Pancreas (tissue), 10 donors: ENCODE measurements at regions not wholly inside any gene's neighbourhood (a gene's known extent, or its start where the extent isn't known, plus 50 kb on each side); places are given as distances from the start of the nearest gene placed in this dataset.
A peak's percentile ranks its signal among the peaks of the same experiment; 100 is the strongest.

Experiments used
- ATAC-seq, 4 donors: fragments of 200-7000 bp; cut with Tn5 transposase; one replicate each; pipeline versions ENCODE4 v1.8.0 to v1.9.1; 2020; ENCODE audit warnings: mild to moderate bottlenecking in 4 of 4, moderate library complexity in 4 of 4
- DNase-seq, 6 donors: peaks; one replicate each; pipeline ENCODE4 v3.0.0-alpha.2; 2020
- FAIRE-seq: peaks from 2 replicates; lab custom pipeline; 2012; peaks lifted over from hg19 to GRCh38; lab: Jason Lieb, UNC
- H3K27ac ChIP-seq, 4 donors: fragments of 200-600 bp; sonication (generic); 1 replicate in 3 of 4; 2 replicates in 1 of 4; pipeline versions ENCODE4 v1.5.0 to v1.8.0; 2020
- H3K27me3 ChIP-seq, 4 donors: fragments of 200-600 bp; one replicate each; pipeline ENCODE4 v1.8.0; 2021
- H3K36me3 ChIP-seq, 3 donors: fragments of 200-600 bp; sonication (generic) in 1 of 3; one replicate each; pipeline versions ENCODE4 v1.5.0 to v1.8.0; 2020 to 2021
- H3K4me1 ChIP-seq, 3 donors: fragments of 200-600 bp; one replicate each; pipeline ENCODE4 v1.8.0; 2021
- H3K4me3 ChIP-seq, 4 donors: fragments of 200-600 bp; sonication (generic) in 2 of 4; one replicate each; pipeline versions ENCODE4 v1.5.0 to v1.8.0; 2020 to 2021
- H3K9me3 ChIP-seq, 4 donors: fragments of 200-600 bp; one replicate each; pipeline ENCODE4 v1.8.0; 2021
- WGBS, 2 donors: extraction: QIAGEN DNeasy Blood & Tissue Kit; methylation state at CpG; one replicate each; pipeline ENCODE4 v1.1.7; 2013; 5-methylcytosine and 5-hydroxymethylcytosine counted together
- intact Hi-C, 3 donors: fragments of 100-400 bp; cut with DNase I; formaldehyde crosslinking; loops; one replicate each; pipeline versions ENCODE4 v1.11.1 to v1.14.2; 2022
- TF ChIP-seq, protein P1 (sequence below), 4 donors: fragments of 200-600 bp; sonication (generic) in 3 of 4; IDR thresholded peaks; one replicate each; pipeline versions ENCODE4 v1.5.0 to v1.8.0; 2021; ENCODE audit warnings: antibody characterized with exemption in 4 of 4
- donor health status: healthy with polysubstance abuse.
- donor health status: DM: no; HTN: no; CAD: no; lungs with moderate emphysema.
- donor health status: DM: no; HTN: no; CAD: no.
- donor health status: control.
- donor health status: control.
- donor health status: Bipolar disorder and iron deficiency.
- donor health status: DM: yes; HTN: yes; CAD: no.
- donor health status: DM: no; HTN: no; CAD: no.
- donor health status: DM: no; HTN: no; CAD: no.
- donor health status: DM: yes; HTN: yes; CAD: no.

DNA sequence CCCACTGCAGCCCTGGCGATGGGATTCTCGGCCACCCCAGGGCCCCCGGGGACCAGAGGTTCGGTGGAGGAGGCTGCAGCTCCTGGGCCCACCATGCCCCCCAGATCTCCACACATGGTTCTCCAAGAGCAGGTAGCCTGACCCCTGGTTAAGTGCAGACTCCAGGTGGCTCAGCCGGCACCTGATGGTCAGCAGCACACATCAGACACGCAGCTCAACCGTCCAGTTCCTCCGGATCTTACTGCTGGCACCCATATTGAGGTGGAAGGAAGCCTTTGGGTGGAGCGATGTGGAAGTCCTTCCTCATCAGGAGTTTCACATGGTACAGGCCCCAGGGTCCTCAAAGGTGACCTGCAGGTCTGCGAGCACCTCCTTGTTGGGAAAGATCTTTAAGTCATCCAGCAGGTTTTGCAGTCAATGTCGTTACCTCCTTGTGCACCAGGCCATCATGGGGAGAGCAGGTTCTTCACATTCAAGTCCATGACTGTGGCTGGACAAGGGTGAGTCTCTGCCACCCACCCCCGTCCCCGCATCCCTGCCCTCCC, 74.2 kb upstream of the EEPD1 start:
- DNase-seq (no peak), FAIRE-seq (no peak), ATAC-seq (no peak)
- H3K27me3 ChIP-seq, result no peaks in the 10 kb centered on the region
- no peaks in the 10 kb centered on the region for H3K4me1 ChIP-seq
- intact Hi-C loops, result no loop called here
- TF ChIP-seq, protein P1, sequence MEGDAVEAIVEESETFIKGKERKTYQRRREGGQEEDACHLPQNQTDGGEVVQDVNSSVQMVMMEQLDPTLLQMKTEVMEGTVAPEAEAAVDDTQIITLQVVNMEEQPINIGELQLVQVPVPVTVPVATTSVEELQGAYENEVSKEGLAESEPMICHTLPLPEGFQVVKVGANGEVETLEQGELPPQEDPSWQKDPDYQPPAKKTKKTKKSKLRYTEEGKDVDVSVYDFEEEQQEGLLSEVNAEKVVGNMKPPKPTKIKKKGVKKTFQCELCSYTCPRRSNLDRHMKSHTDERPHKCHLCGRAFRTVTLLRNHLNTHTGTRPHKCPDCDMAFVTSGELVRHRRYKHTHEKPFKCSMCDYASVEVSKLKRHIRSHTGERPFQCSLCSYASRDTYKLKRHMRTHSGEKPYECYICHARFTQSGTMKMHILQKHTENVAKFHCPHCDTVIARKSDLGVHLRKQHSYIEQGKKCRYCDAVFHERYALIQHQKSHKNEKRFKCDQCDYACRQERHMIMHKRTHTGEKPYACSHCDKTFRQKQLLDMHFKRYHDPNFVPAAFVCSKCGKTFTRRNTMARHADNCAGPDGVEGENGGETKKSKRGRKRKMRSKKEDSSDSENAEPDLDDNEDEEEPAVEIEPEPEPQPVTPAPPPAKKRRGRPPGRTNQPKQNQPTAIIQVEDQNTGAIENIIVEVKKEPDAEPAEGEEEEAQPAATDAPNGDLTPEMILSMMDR (IDR thresholded peaks at IDR 0.05), result no peak
- H3K36me3 ChIP-seq, result no peaks in the 10 kb centered on the region
- no peak overlapping the region for H3K4me3 ChIP-seq
- no peak overlapping the region for H3K27ac ChIP-seq
- no peaks in the 10 kb centered on the region for H3K9me3 ChIP-seq
- 90 to 95% methylated on average over 13 of the region's 13 CpGs for WGBS, 2 donors

DNA sequence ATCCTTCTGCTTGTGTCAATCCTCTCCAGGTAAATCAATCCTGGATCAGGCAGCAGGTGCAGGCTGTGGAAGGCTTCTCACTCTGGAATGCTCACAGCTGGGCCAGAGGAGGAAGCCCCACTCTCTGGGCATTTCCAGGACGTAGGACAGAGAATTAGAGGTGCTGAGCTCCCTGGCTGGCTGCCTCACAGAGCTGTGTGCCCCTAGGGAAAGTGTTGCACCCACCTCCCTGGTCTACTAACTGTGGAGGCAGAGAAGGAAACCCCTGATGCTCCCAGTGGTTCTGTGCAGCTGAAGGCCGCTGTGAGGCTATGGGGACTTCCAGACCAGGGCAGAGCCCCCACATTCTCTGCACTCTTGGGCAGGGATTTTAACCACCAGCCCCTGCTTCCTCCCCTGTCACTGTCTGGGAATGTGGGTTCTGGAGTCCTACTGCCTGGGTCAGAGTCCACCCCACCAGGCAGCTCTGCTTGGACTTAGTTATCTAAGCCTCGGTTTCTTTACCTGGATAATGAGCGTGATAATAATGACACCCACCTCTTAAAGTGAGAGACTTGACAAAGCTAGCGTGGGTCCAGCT, 73.5 kb upstream of the EEPD1 start:
- peak in 1 of 4 donors; percentile 45 for ATAC-seq
- no peaks in the 10 kb centered on the region for H3K36me3 ChIP-seq
- H3K4me3 ChIP-seq, result no peak overlapping the region
- H3K27me3 ChIP-seq, result no peaks in the 10 kb centered on the region
- WGBS, 2 donors, result 63 to 64% methylated on average over 5 of the region's 5 CpGs
- TF ChIP-seq, protein P1 (IDR thresholded peaks at IDR 0.05), result no peak
- H3K9me3 ChIP-seq, result no peaks in the 10 kb centered on the region
- FAIRE-seq, result no peak
- no peak overlapping the region for H3K27ac ChIP-seq
- intact Hi-C loops, result loop anchor here in 1 of 3 donors (5.0 kb wide), 1 partner anchor 213 kb away; no protein-coding TSS in a partner anchor
- no peak for DNase-seq
- H3K4me1 ChIP-seq, result no peaks in the 10 kb centered on the region

DNA sequence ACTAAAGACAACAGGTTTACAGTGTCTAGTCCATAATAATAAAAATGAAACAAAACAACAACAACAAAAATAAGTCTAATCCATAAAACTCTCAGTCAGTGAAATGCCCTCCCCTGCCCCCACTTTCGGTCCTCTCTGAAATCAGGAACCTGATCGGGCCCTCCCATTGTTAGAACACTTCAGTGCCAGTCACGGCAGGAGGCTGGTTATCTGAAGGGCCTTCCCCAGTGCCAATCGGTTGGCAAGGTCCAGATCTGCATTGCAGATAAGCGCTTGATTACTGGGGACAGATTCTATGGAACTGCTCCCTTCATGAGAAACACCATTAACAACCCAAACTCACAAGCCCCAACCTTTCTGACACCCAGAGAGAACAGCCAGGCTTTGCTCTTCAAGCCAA, 72.2 kb upstream of the EEPD1 start:
- DNase-seq (no peak), FAIRE-seq (no peak), ATAC-seq (no peak)
- H3K4me3 ChIP-seq, result no peak overlapping the region
- WGBS, 2 donors, result 75 to 81% methylated on average over 5 of the region's 5 CpGs
- no peaks in the 10 kb centered on the region for H3K36me3 ChIP-seq
- no peaks in the 10 kb centered on the region for H3K27me3 ChIP-seq
- intact Hi-C loops, result loop anchor here in 1 of 3 donors (5.0 kb wide), 1 partner anchor 211 kb away; no protein-coding TSS in a partner anchor
- TF ChIP-seq, protein P1 (IDR thresholded peaks at IDR 0.05), result no peak
- no peaks in the 10 kb centered on the region for H3K9me3 ChIP-seq
- no peak overlapping the region for H3K27ac ChIP-seq
- H3K4me1 ChIP-seq, result no peaks in the 10 kb centered on the region

DNA sequence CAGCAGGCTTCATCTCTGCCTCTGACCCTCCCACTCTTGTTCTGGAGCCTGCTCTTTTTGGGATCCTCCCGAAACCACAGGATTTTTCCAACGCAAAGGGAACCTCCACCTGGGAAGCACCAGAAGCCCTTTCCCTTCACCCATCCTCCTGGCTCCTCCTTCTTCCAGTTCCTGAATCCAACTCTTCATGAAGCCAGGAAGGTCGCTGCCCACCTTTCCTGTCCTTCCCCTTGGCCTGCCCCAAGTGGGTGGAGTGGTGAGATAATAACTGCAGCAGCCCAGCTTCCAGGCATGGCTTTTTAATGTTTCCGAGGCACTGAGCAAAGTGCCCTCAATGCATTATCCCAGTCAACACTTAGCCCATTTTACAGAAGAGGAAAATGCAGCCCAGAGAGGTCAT, 70.8 kb upstream of the EEPD1 start:
- ATAC-seq, result no peak
- intact Hi-C loops, result loop anchor here in 1 of 3 donors (5.0 kb wide), 1 partner anchor 210 kb away; no protein-coding TSS in a partner anchor
- H3K27ac ChIP-seq, result no peak overlapping the region
- no peaks in the 10 kb centered on the region for H3K4me1 ChIP-seq
- 82 to 88% methylated on average over 4 of the region's 4 CpGs for WGBS, 2 donors
- H3K9me3 ChIP-seq, result no peaks in the 10 kb centered on the region
- H3K27me3 ChIP-seq, result no peaks in the 10 kb centered on the region
- H3K36me3 ChIP-seq, result no peaks in the 10 kb centered on the region
- H3K4me3 ChIP-seq, result no peak overlapping the region
- DNase-seq, result no peak
- no peak for FAIRE-seq
- TF ChIP-seq, protein P1 (IDR thresholded peaks at IDR 0.05), result no peak

DNA sequence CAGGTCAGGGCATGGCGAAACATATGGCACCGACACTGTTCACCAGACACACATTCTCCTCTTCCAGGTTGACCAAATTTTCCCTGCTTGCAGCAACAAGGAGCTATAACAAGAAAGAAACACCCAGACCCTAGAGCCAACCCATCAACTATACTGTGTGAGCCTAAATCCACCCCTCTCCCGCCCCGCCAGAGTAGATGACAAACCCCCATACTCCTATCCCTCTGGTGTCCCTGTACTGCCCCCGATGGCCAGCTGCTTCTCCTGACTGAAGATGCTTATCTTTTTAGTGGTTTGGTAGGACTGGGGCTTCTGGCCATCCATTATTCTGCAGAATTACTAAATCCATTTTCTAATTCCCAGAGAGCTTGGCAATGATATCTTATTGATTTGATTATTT, 70.1 kb upstream of the EEPD1 start:
- FAIRE-seq, result no peak
- ATAC-seq, result no peak
- Histone ChIP-seq H3K4me3 (no peak overlapping the region), H3K27ac (no peak overlapping the region), H3K27me3 (no peaks in the 10 kb centered on the region), H3K4me1 (no peaks in the 10 kb centered on the region), H3K36me3 (no peaks in the 10 kb centered on the region), H3K9me3 (no peaks in the 10 kb centered on the region)
- TF ChIP-seq, protein P1 (IDR thresholded peaks at IDR 0.05), result no peak
- WGBS, 2 donors, result 85 to 93% methylated on average over 5 of the region's 5 CpGs
- DNase-seq, result no peak
- intact Hi-C loops, result loop anchor here in 1 of 3 donors (5.0 kb wide), 1 partner anchor 209 kb away; no protein-coding TSS in a partner anchor
